ENCODE measurements at regions not wholly inside any gene's neighbourhood (a gene's known extent, or its start where the extent isn't known, plus 50 kb on each side); places are given as distances from the start of the nearest gene placed in this dataset.
"Not testable (repeated sequence)": the region's sequence is repeated elsewhere in the genome, so short reads cannot be mapped to it uniquely, and the experiment has no call there.

DNA sequence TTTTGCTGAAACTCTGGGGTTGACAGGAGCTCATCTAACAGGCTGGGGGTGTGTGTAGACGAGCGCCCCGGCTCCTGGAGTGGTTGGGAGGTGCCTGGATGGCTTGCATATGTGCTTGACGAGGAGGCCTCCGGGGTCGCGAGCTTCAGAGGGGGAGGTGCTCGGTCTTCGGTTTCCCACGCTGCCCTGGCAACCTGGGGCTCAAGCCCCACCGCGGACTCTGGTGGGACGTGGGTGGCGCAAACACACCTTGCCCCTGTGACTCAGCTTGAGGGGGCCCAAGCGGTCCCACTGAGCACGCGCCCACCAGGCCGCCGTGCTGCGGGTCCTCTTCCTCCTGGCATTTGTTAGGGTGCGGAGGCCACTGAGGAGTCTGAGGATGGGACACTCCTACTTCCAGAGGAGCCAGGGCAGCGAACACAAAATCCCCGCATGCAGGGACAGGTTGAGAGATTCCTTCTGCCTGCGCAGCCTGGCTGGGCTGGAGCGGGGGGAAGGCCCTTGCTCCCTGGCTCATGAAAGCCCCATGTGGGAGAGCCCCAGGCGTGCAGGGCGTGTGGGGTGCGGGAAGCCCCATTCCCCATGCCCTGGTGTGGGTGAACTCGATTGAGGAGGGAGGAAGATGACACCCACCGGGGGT lies 357.3 kb upstream of the DEFB115 start:
- H3K4me1 ChIP-seq (ENCODE audit: control insufficient read depth, insufficient read depth, low read length); H3K9ac ChIP-seq (ENCODE audit: extremely low read depth, low read length, poor library complexity, severe bottlenecking); H3K4me1 Mint-ChIP-seq; DNase-seq; H3K27ac ChIP-seq (ENCODE audit: low read depth, low read length); H3K4me3 Mint-ChIP-seq; H3K36me3 ChIP-seq (ENCODE audit: control insufficient read depth, insufficient read depth, low read length); H3K27me3 Mint-ChIP-seq (ENCODE audit: insufficient read depth); H3K4me3 ChIP-seq (ENCODE audit: low read length); H3K27me3 ChIP-seq (ENCODE audit: control insufficient read depth, insufficient read depth, low read length, poor library complexity, severe bottlenecking); H3K27ac Mint-ChIP-seq; H3K9me3 ChIP-seq (ENCODE audit: control insufficient read depth, low read length): not testable (repeated sequence)
- H3K36me3 Mint-ChIP-seq (ENCODE audit: low read depth) = peaks cover 23% of the 10 kb centered on the region
- peaks cover 70% of the 10 kb centered on the region for H3K9me3 Mint-ChIP-seq
- WGBS, 2 experiments (ENCODE audit: insufficient coverage in 1 of 2, insufficient read length in 1 of 2) = 90 to 95% methylated on average over 11 to 30 of the region's 30 CpGs

DNA sequence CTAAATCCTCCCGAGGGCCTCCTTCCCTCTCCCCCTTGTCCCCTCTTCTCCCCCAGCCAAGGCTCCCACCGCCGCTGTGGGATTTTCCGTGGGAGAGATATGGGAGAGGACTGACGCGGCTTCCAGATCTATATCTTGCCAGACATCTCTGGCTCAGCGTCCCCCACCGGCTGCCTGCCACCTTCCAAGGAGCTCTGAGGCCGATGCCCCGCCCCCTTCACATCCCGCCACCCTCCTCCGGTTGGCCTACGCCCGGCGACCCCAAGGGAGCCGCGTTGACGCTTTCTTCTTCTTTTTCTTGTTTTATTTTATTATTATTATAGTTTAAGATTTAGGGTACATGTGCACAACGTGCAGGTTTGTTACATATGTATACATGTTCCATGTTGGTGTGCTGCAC lies 352.2 kb upstream of the DEFB115 start:
- WGBS, 2 experiments (ENCODE audit: insufficient coverage in 1 of 2, insufficient read length in 1 of 2) = 92 to 100% methylated on average over 2 to 11 of the region's 19 CpGs
- H3K4me1 ChIP-seq (ENCODE audit: control insufficient read depth, insufficient read depth, low read length); H3K27me3 ChIP-seq (ENCODE audit: control insufficient read depth, insufficient read depth, low read length, poor library complexity, severe bottlenecking); H3K9me3 ChIP-seq (ENCODE audit: control insufficient read depth, low read length); DNase-seq; H3K9ac ChIP-seq (ENCODE audit: extremely low read depth, low read length, poor library complexity, severe bottlenecking); H3K4me3 Mint-ChIP-seq; H3K27ac ChIP-seq (ENCODE audit: low read depth, low read length); H3K36me3 ChIP-seq (ENCODE audit: control insufficient read depth, insufficient read depth, low read length); H3K4me1 Mint-ChIP-seq; H3K27ac Mint-ChIP-seq; H3K27me3 Mint-ChIP-seq (ENCODE audit: insufficient read depth); H3K4me3 ChIP-seq (ENCODE audit: low read length): not testable (repeated sequence)
- Mint-ChIP-seq H3K36me3 (ENCODE audit: low read depth) (peaks cover 50% of the 10 kb centered on the region), H3K9me3 (peaks cover 86% of the 10 kb centered on the region)

DNA sequence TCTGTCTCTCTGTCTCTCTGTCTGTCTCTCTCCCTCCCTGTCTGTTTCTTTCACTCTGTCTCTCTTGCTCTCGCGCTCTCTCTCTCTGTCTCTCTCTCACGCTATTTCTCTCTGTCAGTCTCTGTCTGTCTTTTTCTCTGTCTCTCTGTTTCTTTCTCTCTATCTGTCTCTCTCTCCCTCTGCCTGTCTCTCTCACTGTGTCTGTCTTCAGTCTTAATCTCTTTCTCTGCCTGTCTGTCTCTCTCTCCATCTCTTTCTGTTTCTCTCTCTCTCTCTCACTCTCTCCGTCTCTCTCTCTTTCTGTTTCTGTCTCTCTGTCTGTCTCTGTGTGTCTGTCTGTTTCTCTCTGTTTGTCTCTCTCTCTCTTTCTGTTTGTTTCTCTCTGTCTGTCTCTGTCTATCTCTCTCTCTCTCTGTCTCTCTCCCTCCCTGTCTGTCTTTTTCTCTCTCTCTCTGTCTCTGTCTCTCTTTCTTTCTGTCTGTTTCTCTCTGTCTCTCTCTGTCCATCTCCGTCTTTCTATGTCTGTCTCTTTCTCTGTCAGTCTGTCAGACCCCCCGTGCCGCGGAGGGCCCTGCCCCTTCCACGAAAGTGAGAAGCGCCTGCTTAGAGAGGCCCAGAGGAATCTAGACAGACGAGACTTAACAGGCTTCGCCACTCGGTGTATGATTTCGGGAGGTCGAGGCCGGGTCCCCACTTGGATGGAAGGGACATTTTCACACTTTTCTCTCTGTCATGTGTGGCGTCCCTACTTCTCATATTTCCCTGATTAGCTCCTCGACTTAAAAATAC lies 346.3 kb upstream of the DEFB115 start:
- no peak overlapping the region for H3K27ac ChIP-seq (ENCODE audit: low read depth, low read length)
- 82 to 88% methylated on average over 14 to 18 of the region's 18 CpGs for WGBS, 2 experiments (ENCODE audit: insufficient coverage in 1 of 2, insufficient read length in 1 of 2)
- H3K4me1 Mint-ChIP-seq = peaks cover 17% of the 10 kb centered on the region
- peaks cover 4% of the 10 kb centered on the region for H3K4me1 ChIP-seq (ENCODE audit: control insufficient read depth, insufficient read depth, low read length)
- peaks cover 37% of the 10 kb centered on the region for H3K36me3 Mint-ChIP-seq (ENCODE audit: low read depth)
- no peak overlapping the region for H3K4me3 Mint-ChIP-seq
- no peaks in the 10 kb centered on the region for H3K27me3 ChIP-seq (ENCODE audit: control insufficient read depth, insufficient read depth, low read length, poor library complexity, severe bottlenecking)
- no peaks in the 10 kb centered on the region for H3K36me3 ChIP-seq (ENCODE audit: control insufficient read depth, insufficient read depth, low read length)
- H3K9me3 Mint-ChIP-seq = peaks cover 83% of the 10 kb centered on the region
- H3K27ac Mint-ChIP-seq = no peak overlapping the region
- H3K9ac ChIP-seq (ENCODE audit: extremely low read depth, low read length, poor library complexity, severe bottlenecking) = no peak overlapping the region
- no peaks in the 10 kb centered on the region for H3K9me3 ChIP-seq (ENCODE audit: control insufficient read depth, low read length)
- TF ChIP-seq, protein P1, sequence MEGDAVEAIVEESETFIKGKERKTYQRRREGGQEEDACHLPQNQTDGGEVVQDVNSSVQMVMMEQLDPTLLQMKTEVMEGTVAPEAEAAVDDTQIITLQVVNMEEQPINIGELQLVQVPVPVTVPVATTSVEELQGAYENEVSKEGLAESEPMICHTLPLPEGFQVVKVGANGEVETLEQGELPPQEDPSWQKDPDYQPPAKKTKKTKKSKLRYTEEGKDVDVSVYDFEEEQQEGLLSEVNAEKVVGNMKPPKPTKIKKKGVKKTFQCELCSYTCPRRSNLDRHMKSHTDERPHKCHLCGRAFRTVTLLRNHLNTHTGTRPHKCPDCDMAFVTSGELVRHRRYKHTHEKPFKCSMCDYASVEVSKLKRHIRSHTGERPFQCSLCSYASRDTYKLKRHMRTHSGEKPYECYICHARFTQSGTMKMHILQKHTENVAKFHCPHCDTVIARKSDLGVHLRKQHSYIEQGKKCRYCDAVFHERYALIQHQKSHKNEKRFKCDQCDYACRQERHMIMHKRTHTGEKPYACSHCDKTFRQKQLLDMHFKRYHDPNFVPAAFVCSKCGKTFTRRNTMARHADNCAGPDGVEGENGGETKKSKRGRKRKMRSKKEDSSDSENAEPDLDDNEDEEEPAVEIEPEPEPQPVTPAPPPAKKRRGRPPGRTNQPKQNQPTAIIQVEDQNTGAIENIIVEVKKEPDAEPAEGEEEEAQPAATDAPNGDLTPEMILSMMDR (conservative IDR thresholded peaks at IDR 0.05) = no peak
- H3K27me3 Mint-ChIP-seq (ENCODE audit: insufficient read depth) = peaks cover 1% of the 10 kb centered on the region
- no peak for DNase-seq
- H3K4me3 ChIP-seq (ENCODE audit: low read length) = no peak overlapping the region

DNA sequence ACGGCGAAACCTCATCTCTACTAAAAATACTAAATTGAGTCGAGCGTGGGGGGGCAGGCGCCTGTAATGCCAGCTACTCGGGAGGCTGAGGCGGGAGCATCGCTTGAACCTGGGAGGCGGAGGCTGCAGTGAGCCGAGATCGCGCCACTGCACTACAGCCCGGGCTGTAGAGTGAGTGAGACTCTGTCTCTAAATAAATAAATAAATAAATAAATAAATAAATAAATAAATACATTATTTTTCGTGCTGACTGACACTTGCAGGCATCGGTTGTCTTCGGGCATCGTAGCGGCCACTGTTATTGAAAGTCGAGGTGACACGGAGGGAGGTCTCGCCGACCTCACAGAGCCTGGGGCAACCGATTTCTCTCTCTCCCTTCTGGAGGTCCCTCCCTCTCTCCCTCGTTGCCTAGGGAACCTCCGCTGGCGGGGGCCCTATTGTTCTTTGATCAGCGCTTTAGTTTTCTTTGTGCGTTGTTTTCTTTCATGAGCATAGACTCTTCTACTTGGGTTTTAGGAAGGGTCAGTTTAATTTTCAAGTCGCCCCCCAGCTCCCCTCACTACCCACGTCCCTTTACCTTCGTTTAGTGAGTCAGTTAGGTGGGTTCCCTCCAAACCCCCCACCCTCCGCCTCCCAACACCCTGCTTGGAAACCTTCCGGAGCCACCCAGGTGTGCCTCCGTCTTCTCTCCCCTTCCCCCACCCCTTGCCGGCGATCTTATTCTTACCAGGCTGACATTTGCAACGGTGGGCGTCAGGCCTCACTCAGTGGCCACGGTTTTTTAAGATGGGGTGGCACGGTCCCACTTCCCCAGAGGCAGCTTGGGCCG lies 345.4 kb upstream of the DEFB115 start:
- Mint-ChIP-seq H3K4me1 (peaks cover 17% of the 10 kb centered on the region), H3K4me3 (peak overlapping the region; percentile 67), H3K27ac (peak overlapping the region; percentile 99), H3K9me3 (peaks cover 74% of the 10 kb centered on the region), H3K36me3 (ENCODE audit: low read depth) (peaks cover 33% of the 10 kb centered on the region)
- H3K27me3 ChIP-seq (ENCODE audit: control insufficient read depth, insufficient read depth, low read length, poor library complexity, severe bottlenecking); H3K27me3 Mint-ChIP-seq (ENCODE audit: insufficient read depth); H3K9me3 ChIP-seq (ENCODE audit: control insufficient read depth, low read length); H3K36me3 ChIP-seq (ENCODE audit: control insufficient read depth, insufficient read depth, low read length); H3K4me1 ChIP-seq (ENCODE audit: control insufficient read depth, insufficient read depth, low read length): not testable (repeated sequence)
- TF ChIP-seq, protein P1 (conservative IDR thresholded peaks at IDR 0.05) = peak; percentile 53
- peak; percentile 85 for DNase-seq
- H3K4me3 ChIP-seq (ENCODE audit: low read length) = peak overlapping the region; percentile 69
- peak overlapping the region; percentile 68 for H3K9ac ChIP-seq (ENCODE audit: extremely low read depth, low read length, poor library complexity, severe bottlenecking)
- peak overlapping the region; percentile 75 for H3K27ac ChIP-seq (ENCODE audit: low read depth, low read length)
- WGBS, 2 experiments (ENCODE audit: insufficient coverage in 1 of 2, insufficient read length in 1 of 2) = 37% methylated on average over 29 of the region's 41 CpGs; no CpG with 5 or more reads in 1 of the 2 experiments

DNA sequence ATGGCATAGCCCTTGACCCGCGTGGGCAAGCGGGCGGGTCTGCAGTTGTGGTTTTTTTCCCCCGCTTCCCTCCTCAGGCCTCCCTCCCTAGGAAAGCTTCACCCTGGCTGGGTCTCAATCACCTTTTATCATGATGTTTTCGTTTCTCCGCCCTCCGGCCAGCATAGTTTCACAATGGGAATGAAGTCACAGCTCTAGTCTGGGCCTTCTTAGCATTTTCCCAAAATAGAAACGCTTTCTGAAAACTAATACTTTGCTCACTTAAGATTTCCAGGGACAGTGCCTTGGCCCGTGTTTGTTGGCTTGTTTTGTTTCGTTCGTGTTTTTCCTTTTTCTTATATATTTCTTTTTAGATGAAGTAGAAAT lies 344.8 kb upstream of the DEFB115 start:
- H3K27me3 ChIP-seq (ENCODE audit: control insufficient read depth, insufficient read depth, low read length, poor library complexity, severe bottlenecking); H3K9me3 ChIP-seq (ENCODE audit: control insufficient read depth, low read length); H3K27ac ChIP-seq (ENCODE audit: low read depth, low read length); H3K27me3 Mint-ChIP-seq (ENCODE audit: insufficient read depth); H3K4me1 ChIP-seq (ENCODE audit: control insufficient read depth, insufficient read depth, low read length); H3K36me3 ChIP-seq (ENCODE audit: control insufficient read depth, insufficient read depth, low read length): not testable (repeated sequence)
- peak overlapping the region; percentile 67 for H3K4me3 Mint-ChIP-seq
- DNase-seq = peak; percentile 63
- peak overlapping the region; percentile 99 for H3K27ac Mint-ChIP-seq
- H3K9me3 Mint-ChIP-seq = peaks cover 68% of the 10 kb centered on the region
- peak overlapping the region; percentile 69 for H3K4me3 ChIP-seq (ENCODE audit: low read length)
- WGBS, 2 experiments (ENCODE audit: insufficient coverage in 1 of 2, insufficient read length in 1 of 2) = 17 to 23% methylated on average over 3 to 4 of the region's 12 CpGs
- H3K36me3 Mint-ChIP-seq (ENCODE audit: low read depth) = peaks cover 31% of the 10 kb centered on the region
- peaks cover 17% of the 10 kb centered on the region for H3K4me1 Mint-ChIP-seq
- H3K9ac ChIP-seq (ENCODE audit: extremely low read depth, low read length, poor library complexity, severe bottlenecking) = peak overlapping the region; percentile 68
